ENCODE measurements at regions not wholly inside any gene's neighbourhood (a gene's known extent, or its start where the extent isn't known, plus 50 kb on each side); places are given as distances from the start of the nearest gene placed in this dataset.

- no peaks in the 10 kb centered on the region for H3K4me1 ChIP-seq
- no peaks in the 10 kb centered on the region for H3K27me3 ChIP-seq
- H3K36me3 ChIP-seq, result no peaks in the 10 kb centered on the region
- TF ChIP-seq CTCF (IDR thresholded peaks at IDR 0.05) (no peak), EP300 (IDR thresholded peaks at IDR 0.05) (no peak)
- H3K9me3 ChIP-seq, result no peaks in the 10 kb centered on the region
- no peak overlapping the region for H3K27ac ChIP-seq
- no peak for DNase-seq (ENCODE audit: low spot score in 2 of 2)
- 78% methylated on average over 14 of the region's 14 CpGs for WGBS
- H3K4me3 ChIP-seq, result no peak overlapping the region
These were observed 84.1 kb downstream of the SNX5 start for GRCh38 chr20:17884307-17885003.

GRCh38 chr20:17883592-17884306, 84.8 kb downstream of the SNX5 start:
- Histone ChIP-seq H3K27ac (no peak overlapping the region), H3K4me3 (no peak overlapping the region), H3K36me3 (no peaks in the 10 kb centered on the region), H3K9me3 (no peaks in the 10 kb centered on the region), H3K27me3 (no peaks in the 10 kb centered on the region), H3K4me1 (no peaks in the 10 kb centered on the region)
- DNase-seq (ENCODE audit: low spot score in 2 of 2), result peak in 1 of 2 donors; percentile 18
- 70% methylated on average over 8 of the region's 8 CpGs for WGBS
- no peak for TF ChIP-seq CTCF (IDR thresholded peaks at IDR 0.05)
- no peak for TF ChIP-seq EP300 (IDR thresholded peaks at IDR 0.05)
- no peak for TF ChIP-seq POLR2AphosphoS5 (IDR thresholded peaks at IDR 0.05)
- no peak for TF ChIP-seq POLR2A (IDR thresholded peaks at IDR 0.05)

- peak in 1 of 2 donors; percentile 37 for DNase-seq (ENCODE audit: low spot score in 2 of 2)
- TF ChIP-seq POLR2A (IDR thresholded peaks at IDR 0.05) (no peak), EP300 (IDR thresholded peaks at IDR 0.05) (no peak), CTCF (IDR thresholded peaks at IDR 0.05) (no peak), POLR2AphosphoS5 (IDR thresholded peaks at IDR 0.05) (no peak)
- Histone ChIP-seq H3K27ac (peak overlapping the region; percentile 54), H3K4me3 (no peak overlapping the region), H3K4me1 (no peaks in the 10 kb centered on the region), H3K9me3 (no peaks in the 10 kb centered on the region), H3K36me3 (no peaks in the 10 kb centered on the region), H3K27me3 (no peaks in the 10 kb centered on the region)
- WGBS, result 86% methylated on average over 10 of the region's 10 CpGs
These were observed 85.6 kb downstream of the SNX5 start for GRCh38 chr20:17882834-17883591.

GRCh38 chr20:17882065-17882833, 86.3 kb downstream of the SNX5 start:
- no peaks in the 10 kb centered on the region for H3K9me3 ChIP-seq
- no peaks in the 10 kb centered on the region for H3K36me3 ChIP-seq
- no peaks in the 10 kb centered on the region for H3K4me1 ChIP-seq
- 60% methylated on average over 2 of the region's 17 CpGs for WGBS
- H3K27me3 ChIP-seq, result no peaks in the 10 kb centered on the region
- TF ChIP-seq POLR2A (IDR thresholded peaks at IDR 0.05) (no peak), POLR2AphosphoS5 (IDR thresholded peaks at IDR 0.05) (no peak), CTCF (IDR thresholded peaks at IDR 0.05) (no peak), EP300 (IDR thresholded peaks at IDR 0.05) (no peak)
- no peak overlapping the region for H3K4me3 ChIP-seq
- peak overlapping the region; percentile 60 for H3K27ac ChIP-seq
- no peak for DNase-seq (ENCODE audit: low spot score in 2 of 2)

All from suprapubic skin (tissue), 4 donors.